ENCODE measurements at regions not wholly inside any gene's neighbourhood (a gene's known extent, or its start where the extent isn't known, plus 50 kb on each side); places are given as distances from the start of the nearest gene placed in this dataset.

- no peak for TF ChIP-seq CTCF (conservative IDR thresholded peaks at IDR 0.05; ENCODE audit: low read depth, low read length)
- TF ChIP-seq EZH2 (IDR thresholded peaks at IDR 0.05; ENCODE audit: borderline replicate concordance, low read depth, low read length, poor library complexity, severe bottlenecking), result no peak
Observed at GRCh38 chr3:177538048-177538749, 340.9 kb upstream of the TBL1XR1 start.

Data from A673 (cell line).